ENCODE measurements at regions not wholly inside any gene's neighbourhood (a gene's known extent, or its start where the extent isn't known, plus 50 kb on each side); places are given as distances from the start of the nearest gene placed in this dataset.

GRCh38 chr18:75783566-75784281, 356.2 kb upstream of the SMIM21 start:
- intact Hi-C loops (cut with micrococcal nuclease) = no loop called here
- H3K4me2 ChIP-seq (ENCODE audit: insufficient read depth, low read length) = no peak overlapping the region
- no peak overlapping the region for H3K4me3 ChIP-seq
- no peaks in the 10 kb centered on the region for H3K4me1 ChIP-seq (replicated peaks in 1 of 2; ENCODE audit: control insufficient read depth in 2 of 2, insufficient read depth in 2 of 2, low read length in 2 of 2)
- no peaks in the 10 kb centered on the region for H3K9me1 ChIP-seq (ENCODE audit: control insufficient read depth, insufficient read depth, low read length)
- FAIRE-seq = no peak
- no peaks in the 10 kb centered on the region for H3K9me3 ChIP-seq (replicated peaks; ENCODE audit: control insufficient read depth, insufficient read depth, low read depth, low read length)
- no peaks in the 10 kb centered on the region for H3K79me2 ChIP-seq (ENCODE audit: control insufficient read depth, insufficient read depth, low read length)
- ChIA-PET CTCF (ENCODE audit: low intra/inter-chr PET ratio) (no interaction called here), POLR2A (no interaction called here)
- 0% methylated on average over 10 of the region's 14 CpGs for WGBS (ENCODE audit: insufficient coverage, low coverage, missing lambda C conversion rate)
- no peaks in the 10 kb centered on the region for H4K20me1 ChIP-seq (replicated peaks; ENCODE audit: control insufficient read depth, insufficient read depth, low read length)
- no peak for ATAC-seq
- no peak for TF ChIP-seq ZNF274 (IDR thresholded peaks at IDR 0.05; ENCODE audit: borderline replicate concordance, low read depth, low read length)
- TF ChIP-seq SAP30 (IDR thresholded peaks at IDR 0.05; ENCODE audit: borderline replicate concordance, insufficient read depth, low read depth, low read length, poor library complexity, severe bottlenecking) = no peak
- no peak for TF ChIP-seq MYC (IDR thresholded peaks at IDR 0.05; ENCODE audit: low read depth, low read length)
- no peak for TF ChIP-seq MYC (CRISPR knock-in tag; IDR thresholded peaks at IDR 0.05; ENCODE audit: borderline replicate concordance, low read depth)
- TF ChIP-seq MAFK (IDR thresholded peaks at IDR 0.05; ENCODE audit: low read length) = no peak
- no peak for TF ChIP-seq ZEB2 (IDR thresholded peaks at IDR 0.05)
- no peak for TF ChIP-seq NBN (IDR thresholded peaks at IDR 0.05; ENCODE audit: low read depth)
- no peak for TF ChIP-seq HCFC1 (IDR thresholded peaks at IDR 0.05; ENCODE audit: low read depth, low read length)
- TF ChIP-seq NFIX (CRISPR knock-in tag; IDR thresholded peaks at IDR 0.05; ENCODE audit: low read depth) = no peak
- TF ChIP-seq ZNF785 (CRISPR knock-in tag; IDR thresholded peaks at IDR 0.05) = no peak
- TF ChIP-seq PHTF2 (CRISPR knock-in tag; IDR thresholded peaks at IDR 0.05) = no peak
- no peak overlapping the region for H2AFZ ChIP-seq (ENCODE audit: low read depth, low read length)
- H3K36me3 ChIP-seq (ENCODE audit: control insufficient read depth, insufficient read depth, low read length) = no peaks in the 10 kb centered on the region
- peaks cover 0 to 11% of the 10 kb centered on the region in 2 experiments; a peak in 2 of 5 replicates for H3K27me3 ChIP-seq (ENCODE audit: control insufficient read depth in 2 of 2, insufficient read depth in 2 of 2, low read length in 2 of 2)
- H3K27ac ChIP-seq (ENCODE audit: extremely low read depth, low read depth, low read length) = no peak overlapping the region
- no peak overlapping the region for H3K9ac ChIP-seq (ENCODE audit: insufficient read depth in 1 of 2, low read depth in 2 of 2, low read length in 2 of 2)
- in situ Hi-C loops (cut with MboI) = no loop called here
- DNase-seq (ENCODE audit: extremely low read depth in 1 of 4, low spot score in 3 of 4) = no peak
- no TSS peak for BruUV-seq (replicated peaks)

All from K562 (cell line).